ENCODE measurements at regions not wholly inside any gene's neighbourhood (a gene's known extent, or its start where the extent isn't known, plus 50 kb on each side); places are given as distances from the start of the nearest gene placed in this dataset.

GRCh38 chr6:167399599-167399998, 74.7 kb downstream of the TTLL2 start:
- TF ChIP-seq EP300 (IDR thresholded peaks at IDR 0.05; ENCODE audit: borderline replicate concordance in 1 of 2, low read depth in 1 of 2, low read length in 1 of 2) (no peak), CTCF (IDR thresholded peaks at IDR 0.05) (no peak), POLR2AphosphoS5 (IDR thresholded peaks at IDR 0.05; ENCODE audit: low read depth, low read length) (no peak), USF1 (IDR thresholded peaks at IDR 0.05; ENCODE audit: borderline replicate concordance, low read depth) (no peak), ZBTB33 (IDR thresholded peaks at IDR 0.05; ENCODE audit: borderline replicate concordance, low read depth) (no peak), MXI1 (IDR thresholded peaks at IDR 0.05; ENCODE audit: low read depth, low read length) (no peak)

Measured in SK-N-SH (cell line).